H1 (cell line): ENCODE measurements at regions not wholly inside any gene's neighbourhood (a gene's known extent, or its start where the extent isn't known, plus 50 kb on each side); places are given as distances from the start of the nearest gene placed in this dataset.

Source experiments
- CEBPB ChIP-seq: IDR thresholded peaks from 2 replicates; pipeline ENCODE4 v1.6.1; 2012; ENCODE audit warnings: low read depth, low read length
- FOSL1 ChIP-seq: IDR thresholded peaks from 2 replicates; pipeline ENCODE4 v1.6.1; 2011; ENCODE audit warnings: mild to moderate bottlenecking, low read depth, low read length, moderate library complexity; ENCODE audit not compliant: insufficient read depth
- MAFK ChIP-seq: IDR thresholded peaks from 2 replicates; pipeline ENCODE4 v1.6.1; 2012; ENCODE audit warnings: low read depth, mild to moderate bottlenecking, improper control_type of control experiment, low read length
- POLR2A ChIP-seq, 2 experiments: IDR thresholded peaks; 1 replicate in 1 of 2; 2 replicates in 1 of 2; pipeline ENCODE4 v1.6.1; 2011; ENCODE audit warnings: low read depth in 2 of 2, low read length in 2 of 2, mild to moderate bottlenecking in 2 of 2; ENCODE audit errors: control extremely low read depth in 1 of 2
- TAF1 ChIP-seq: IDR thresholded peaks from 2 replicates; pipeline ENCODE4 v1.6.1; 2011; ENCODE audit warnings: mild to moderate bottlenecking, low read depth, low read length
- ZNF274 ChIP-seq: IDR thresholded peaks from 2 replicates; pipeline ENCODE4 v1.7.0; 2012; ENCODE audit warnings: low read length, borderline replicate concordance; ENCODE audit errors: extremely low read depth
- TF ChIP-seq, protein P1 (sequence below), 3 experiments: IDR thresholded peaks; 1 replicate in 2 of 3; 2 replicates in 1 of 3; pipeline versions ENCODE4 v1.5.1 to v1.6.1; 2011; ENCODE audit warnings: low read length in 3 of 3, mild to moderate bottlenecking in 3 of 3, inconsistent platforms in 2 of 3, low read depth in 1 of 3, moderate library complexity in 1 of 3; ENCODE audit not compliant: insufficient read depth in 1 of 3; ENCODE audit errors: control extremely low read depth in 1 of 3

DNA sequence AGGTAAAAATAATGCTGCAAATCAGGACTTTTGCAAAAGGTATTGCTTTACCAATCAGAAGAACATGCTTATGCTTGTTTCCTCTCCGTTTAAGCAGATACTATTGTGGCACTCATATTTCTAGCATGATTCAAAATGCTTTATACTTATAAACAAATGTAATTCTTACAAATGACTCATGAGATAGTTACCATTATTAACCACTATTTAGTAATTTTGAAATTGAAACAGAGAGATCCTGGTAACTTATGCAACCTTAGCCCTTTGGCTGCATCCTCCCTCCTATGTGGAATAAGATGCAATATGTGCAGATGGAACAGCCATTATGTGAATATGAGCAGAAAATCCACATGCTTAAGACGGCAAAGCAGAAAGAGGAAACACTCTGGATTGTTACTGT is 164.7 kb downstream of the PCDH18 start:
- TF ChIP-seq, protein P1, sequence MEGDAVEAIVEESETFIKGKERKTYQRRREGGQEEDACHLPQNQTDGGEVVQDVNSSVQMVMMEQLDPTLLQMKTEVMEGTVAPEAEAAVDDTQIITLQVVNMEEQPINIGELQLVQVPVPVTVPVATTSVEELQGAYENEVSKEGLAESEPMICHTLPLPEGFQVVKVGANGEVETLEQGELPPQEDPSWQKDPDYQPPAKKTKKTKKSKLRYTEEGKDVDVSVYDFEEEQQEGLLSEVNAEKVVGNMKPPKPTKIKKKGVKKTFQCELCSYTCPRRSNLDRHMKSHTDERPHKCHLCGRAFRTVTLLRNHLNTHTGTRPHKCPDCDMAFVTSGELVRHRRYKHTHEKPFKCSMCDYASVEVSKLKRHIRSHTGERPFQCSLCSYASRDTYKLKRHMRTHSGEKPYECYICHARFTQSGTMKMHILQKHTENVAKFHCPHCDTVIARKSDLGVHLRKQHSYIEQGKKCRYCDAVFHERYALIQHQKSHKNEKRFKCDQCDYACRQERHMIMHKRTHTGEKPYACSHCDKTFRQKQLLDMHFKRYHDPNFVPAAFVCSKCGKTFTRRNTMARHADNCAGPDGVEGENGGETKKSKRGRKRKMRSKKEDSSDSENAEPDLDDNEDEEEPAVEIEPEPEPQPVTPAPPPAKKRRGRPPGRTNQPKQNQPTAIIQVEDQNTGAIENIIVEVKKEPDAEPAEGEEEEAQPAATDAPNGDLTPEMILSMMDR (IDR thresholded peaks at IDR 0.05; ENCODE audit: control extremely low read depth in 1 of 3, insufficient read depth in 1 of 3, low read depth in 1 of 3, low read length in 3 of 3), result no peak
- TF ChIP-seq CEBPB (no peak), TAF1 (no peak), ZNF274 (no peak), MAFK (no peak), FOSL1 (no peak), POLR2A (IDR thresholded peaks at IDR 0.05; ENCODE audit: control extremely low read depth in 1 of 2, low read depth in 2 of 2, low read length in 2 of 2) (no peak)
